Endothelial cell of umbilical vein (primary cell): ENCODE measurements at regions not wholly inside any gene's neighbourhood (a gene's known extent, or its start where the extent isn't known, plus 50 kb on each side); places are given as distances from the start of the nearest gene placed in this dataset.

ENCODE experiments used
- BruUV-seq: library from RNA; stranded (reverse); fragments of 400-500 nt; replicated peaks from 2 replicates; lab custom pipeline; 2021; lab: Mats Ljungman, UMichigan
- CTCF ChIA-PET: fragments of 300-600, 350-600 bp; sonication (Branson Sonifier 250); formaldehyde crosslinking; loops from one replicate; lab custom pipeline; 2021; ENCODE audit warnings: antibody characterized with exemption, inconsistent platforms; lab: Charles Lee
- POLR2A ChIA-PET: fragments of 300-600, 350-600 bp; sonication (Branson Sonifier 250); formaldehyde crosslinking; loops from one replicate; lab custom pipeline; 2021; ENCODE audit warnings: antibody characterized with exemption, inconsistent platforms; lab: Charles Lee
- DNase-seq: peaks from one replicate; pipeline ENCODE4 v3.0.0-alpha.2; 2011; ENCODE audit warnings: low read depth, low spot score
- FAIRE-seq: peaks from 2 replicates; lab custom pipeline; 2011; peaks lifted over from hg19 to GRCh38; lab: Jason Lieb, UNC
- H2AFZ ChIP-seq: 2 replicates; pipeline ENCODE4 v1.6.0; 2012; ENCODE audit warnings: low read depth, low read length, control low read depth, inconsistent platforms
- H3K27ac ChIP-seq: 2 replicates; pipeline ENCODE4 v1.5.1; 2011; ENCODE audit warnings: low read depth, mild to moderate bottlenecking, control low read depth, low read length, moderate library complexity; ENCODE audit not compliant: insufficient read depth
- H3K27me3 ChIP-seq, 2 experiments: 2 replicates each; pipeline versions ENCODE4 v1.6.0 to v1.6.1; 2011; ENCODE audit warnings: low read length in 2 of 2, mixed read lengths in 1 of 2; ENCODE audit not compliant: control insufficient read depth in 2 of 2, insufficient read depth in 2 of 2
- H3K36me3 ChIP-seq, 2 experiments: 2 replicates in 1 of 2; 3 replicates in 1 of 2; pipeline ENCODE4 v1.5.1; 2011; ENCODE audit warnings: low read length in 2 of 2, mild to moderate bottlenecking in 1 of 2, moderate library complexity in 1 of 2; ENCODE audit not compliant: control insufficient read depth in 2 of 2, insufficient read depth in 2 of 2; ENCODE audit errors: extremely low read depth in 1 of 2
- H3K4me1 ChIP-seq: 3 replicates; pipeline ENCODE4 v1.5.1; 2011; ENCODE audit warnings: mild to moderate bottlenecking, low read length; ENCODE audit not compliant: control insufficient read depth, insufficient read depth; ENCODE audit errors: extremely low read depth
- H3K4me2 ChIP-seq: 2 replicates; pipeline ENCODE4 v1.6.1; 2011; ENCODE audit warnings: low read length, control low read depth, mixed read lengths; ENCODE audit not compliant: insufficient read depth
- H3K4me3 ChIP-seq, 3 experiments: fragments of 200-600 bp in 1 of 3; sonication (generic), shearing (Covaris generic) in 1 of 3; replicated peaks in 1 of 3; 2 replicates each; pipeline ENCODE4 v1.5.1; 2011 to 2016; ENCODE audit warnings: control low read depth in 3 of 3, low read length in 3 of 3, mild to moderate bottlenecking in 2 of 3, inconsistent platforms in 1 of 3, low read depth in 1 of 3, moderate library complexity in 1 of 3; ENCODE audit not compliant: insufficient read depth in 1 of 3
- H3K79me2 ChIP-seq: 2 replicates; pipeline ENCODE4 v1.6.0; 2012; ENCODE audit warnings: low read length, inconsistent platforms; ENCODE audit not compliant: control insufficient read depth, insufficient read depth
- H3K9ac ChIP-seq: replicated peaks from 2 replicates; pipeline ENCODE3; 2011; ENCODE audit warnings: low read length, control low read depth; ENCODE audit not compliant: insufficient read depth; ENCODE audit errors: extremely low read depth
- H3K9me1 ChIP-seq: replicated peaks from 3 replicates; pipeline ENCODE4 v1.6.0; 2011; ENCODE audit warnings: mild to moderate bottlenecking, low read length; ENCODE audit not compliant: control insufficient read depth, insufficient read depth; ENCODE audit errors: extremely low read depth
- H3K9me3 ChIP-seq: replicated peaks from 2 replicates; pipeline ENCODE4 v1.5.1; 2012; ENCODE audit warnings: low read length, inconsistent platforms; ENCODE audit not compliant: control insufficient read depth, insufficient read depth
- H4K20me1 ChIP-seq: replicated peaks from 2 replicates; pipeline ENCODE3; 2011; ENCODE audit warnings: mild to moderate bottlenecking, low read length; ENCODE audit not compliant: control insufficient read depth, insufficient read depth; ENCODE audit errors: extremely low read depth
- CTCF ChIP-seq, 2 donors: IDR thresholded peaks; 1 replicate in 1 of 2; 2 replicates in 1 of 2; pipeline ENCODE4 v1.5.1; 2011; ENCODE audit warnings: low read length in 2 of 2, mild to moderate bottlenecking in 2 of 2, moderate library complexity in 2 of 2, control low read depth in 1 of 2, inconsistent platforms in 1 of 2, low read depth in 1 of 2; ENCODE audit not compliant: insufficient read depth in 1 of 2; ENCODE audit errors: extremely low read depth in 1 of 2
- EZH2 ChIP-seq: IDR thresholded peaks from 2 replicates; pipeline ENCODE4 v1.6.1; 2012; ENCODE audit warnings: borderline replicate concordance, low read depth, mild to moderate bottlenecking, moderate library complexity, low read length, inconsistent platforms; ENCODE audit not compliant: severe bottlenecking
- FOS ChIP-seq: IDR thresholded peaks from 2 replicates; pipeline ENCODE4 v1.6.1; 2011; ENCODE audit warnings: mild to moderate bottlenecking, low read length, moderate library complexity, borderline replicate concordance; ENCODE audit not compliant: insufficient read depth
- JUN ChIP-seq: IDR thresholded peaks from 2 replicates; pipeline ENCODE4 v1.6.1; 2011; ENCODE audit warnings: borderline replicate concordance, low read depth; ENCODE audit not compliant: insufficient read length, insufficient read depth
- MAX ChIP-seq: IDR thresholded peaks from 2 replicates; pipeline ENCODE4 v1.6.1; 2011; ENCODE audit not compliant: insufficient read depth, insufficient read length
- MYC ChIP-seq: IDR thresholded peaks from one replicate; pipeline ENCODE4 v1.6.1; 2011; ENCODE audit warnings: mild to moderate bottlenecking, low read depth, low read length
- POLR2A ChIP-seq: IDR thresholded peaks from 2 replicates; pipeline ENCODE4 v1.6.1; 2012; ENCODE audit warnings: low read depth, mild to moderate bottlenecking, control low read depth, low read length
- POLR2AphosphoS5 ChIP-seq: IDR thresholded peaks from 2 replicates; pipeline ENCODE4 v1.6.1; 2012; ENCODE audit warnings: low read depth, mild to moderate bottlenecking, control low read depth, low read length, moderate library complexity; ENCODE audit not compliant: insufficient read depth
- dilution Hi-C: fragments of 300-500 bp; cut with MboI; formaldehyde crosslinking; loops from one replicate; pipeline ENCODE4 v1.15.0; 2019; ENCODE audit warnings: low sequenced_read_pairs; ENCODE audit not compliant: extremely low pct_ligation_motif_present
- intact Hi-C: fragments of 100-400 bp; cut with micrococcal nuclease; formaldehyde crosslinking; loops from one replicate; pipeline ENCODE4 v1.10.0; 2022

GRCh38 chr15:62766599-62766998 is 275.9 kb upstream of the TPM1 start:
- no peak overlapping the region for H3K4me3 ChIP-seq
- no peak overlapping the region for H3K4me2 ChIP-seq
- dilution Hi-C loops (no loop called here), intact Hi-C loops (no loop called here)
- H3K79me2 ChIP-seq, result no peaks in the 10 kb centered on the region
- no peaks in the 10 kb centered on the region for H3K36me3 ChIP-seq
- no TSS peak for BruUV-seq
- TF ChIP-seq CTCF (IDR thresholded peaks at IDR 0.05; ENCODE audit: extremely low read depth in 1 of 2, insufficient read depth in 1 of 2, low read depth in 1 of 2, low read length in 2 of 2), result no peak
- TF ChIP-seq MAX, result no peak
- no peak for TF ChIP-seq FOS
- TF ChIP-seq MYC, result no peak
- no peak for TF ChIP-seq EZH2
- TF ChIP-seq POLR2A, result no peak
- no peak for TF ChIP-seq JUN
- TF ChIP-seq POLR2AphosphoS5, result no peak
- no peak overlapping the region for H2AFZ ChIP-seq
- H3K9ac ChIP-seq, result no peak overlapping the region
- no peaks in the 10 kb centered on the region for H3K4me1 ChIP-seq
- no peak overlapping the region for H3K27ac ChIP-seq
- CTCF ChIA-PET, result interaction anchor here (1.7 kb wide), 1 partner anchor 24 kb away, joined by 5 read pairs; no protein-coding TSS in a partner anchor
- no peaks in the 10 kb centered on the region for H3K9me3 ChIP-seq
- DNase-seq (no peak), FAIRE-seq (no peak)
- no peaks in the 10 kb centered on the region for H3K9me1 ChIP-seq
- H4K20me1 ChIP-seq, result no peaks in the 10 kb centered on the region
- POLR2A ChIA-PET, result no interaction called here
- H3K27me3 ChIP-seq, result peaks cover 0 to 3% of the 10 kb centered on the region in 2 experiments
